ENCODE measurements at regions not wholly inside any gene's neighbourhood (a gene's known extent, or its start where the extent isn't known, plus 50 kb on each side); places are given as distances from the start of the nearest gene placed in this dataset.
A peak's percentile ranks its signal among the peaks of the same experiment; 100 is the strongest.

DNA sequence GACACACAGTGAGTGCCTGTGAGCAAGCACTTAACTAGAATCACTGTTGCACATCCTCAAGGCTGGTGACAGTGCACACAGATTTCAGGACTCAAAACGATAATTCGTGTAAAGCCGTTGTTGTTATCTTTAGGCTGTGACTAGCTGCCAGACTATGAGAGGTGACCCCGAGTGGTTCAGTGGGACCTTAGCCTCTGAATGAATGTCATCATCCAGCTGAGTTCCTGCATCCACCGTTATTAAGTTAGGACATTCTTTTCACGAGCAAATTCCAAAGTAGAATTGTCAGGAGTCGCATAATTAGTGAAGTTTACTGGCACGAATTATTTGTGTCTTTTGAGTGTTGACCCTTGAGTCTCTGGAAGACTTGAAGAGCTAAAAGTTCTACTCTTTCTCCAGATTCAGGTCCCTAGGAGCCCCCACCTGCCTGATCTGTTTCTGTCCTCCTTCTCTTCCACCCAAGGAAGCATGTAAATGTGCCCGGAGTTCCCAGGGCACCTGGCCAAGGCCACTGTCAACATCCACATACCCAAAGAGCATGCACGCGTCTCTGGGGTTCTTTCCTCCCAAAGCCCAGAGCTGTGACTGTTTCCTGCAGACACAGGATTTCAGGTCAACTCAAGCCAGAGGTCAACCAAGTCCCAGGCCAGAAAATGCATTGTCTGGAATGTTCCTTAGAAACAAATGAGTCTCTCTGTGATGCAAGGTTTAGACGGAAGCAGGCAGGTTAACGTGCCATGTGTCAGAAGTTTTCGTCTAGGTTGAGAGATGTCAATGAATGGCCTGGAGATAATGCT is 207.2 kb downstream of the TOMM20 start:
- DNase-seq (ENCODE audit: low spot score), result no peak
- H3K27ac Mint-ChIP-seq (ENCODE audit: unreplicated experiment), result peak overlapping the region; percentile 58

DNA sequence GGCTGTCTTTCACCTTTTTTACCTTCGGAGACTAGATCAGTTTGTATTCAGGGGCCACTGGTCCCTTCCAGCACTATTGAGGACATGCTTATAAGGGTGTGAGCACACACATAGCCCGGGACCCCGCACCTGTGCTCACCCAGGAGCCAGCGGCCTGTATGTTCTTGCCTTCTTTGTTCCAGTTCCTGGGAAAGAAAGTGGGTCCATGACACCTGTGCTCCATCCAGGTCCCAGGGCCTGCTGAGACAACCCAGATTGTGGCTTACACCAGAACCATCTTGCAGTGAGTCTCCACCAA is 207.8 kb downstream of the TOMM20 start:
- Mint-ChIP-seq H3K36me3 (ENCODE audit: low read depth, unreplicated experiment) (no peaks in the 10 kb centered on the region), H3K9me3 (ENCODE audit: unreplicated experiment) (no peaks in the 10 kb centered on the region), H3K27ac (ENCODE audit: unreplicated experiment) (no peak overlapping the region), H3K4me3 (ENCODE audit: unreplicated experiment) (no peak overlapping the region), H3K27me3 (ENCODE audit: unreplicated experiment) (peaks cover 11% of the 10 kb centered on the region), H3K4me1 (ENCODE audit: unreplicated experiment) (peaks cover 67% of the 10 kb centered on the region)
- no peak for DNase-seq (ENCODE audit: low spot score)
- TF ChIP-seq, protein P1, sequence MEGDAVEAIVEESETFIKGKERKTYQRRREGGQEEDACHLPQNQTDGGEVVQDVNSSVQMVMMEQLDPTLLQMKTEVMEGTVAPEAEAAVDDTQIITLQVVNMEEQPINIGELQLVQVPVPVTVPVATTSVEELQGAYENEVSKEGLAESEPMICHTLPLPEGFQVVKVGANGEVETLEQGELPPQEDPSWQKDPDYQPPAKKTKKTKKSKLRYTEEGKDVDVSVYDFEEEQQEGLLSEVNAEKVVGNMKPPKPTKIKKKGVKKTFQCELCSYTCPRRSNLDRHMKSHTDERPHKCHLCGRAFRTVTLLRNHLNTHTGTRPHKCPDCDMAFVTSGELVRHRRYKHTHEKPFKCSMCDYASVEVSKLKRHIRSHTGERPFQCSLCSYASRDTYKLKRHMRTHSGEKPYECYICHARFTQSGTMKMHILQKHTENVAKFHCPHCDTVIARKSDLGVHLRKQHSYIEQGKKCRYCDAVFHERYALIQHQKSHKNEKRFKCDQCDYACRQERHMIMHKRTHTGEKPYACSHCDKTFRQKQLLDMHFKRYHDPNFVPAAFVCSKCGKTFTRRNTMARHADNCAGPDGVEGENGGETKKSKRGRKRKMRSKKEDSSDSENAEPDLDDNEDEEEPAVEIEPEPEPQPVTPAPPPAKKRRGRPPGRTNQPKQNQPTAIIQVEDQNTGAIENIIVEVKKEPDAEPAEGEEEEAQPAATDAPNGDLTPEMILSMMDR (IDR thresholded peaks at IDR 0.05; ENCODE audit: unreplicated experiment), result no peak

More for the DNA sequence above, 207.2 kb downstream of the TOMM20 start:
- Mint-ChIP-seq H3K36me3 (ENCODE audit: low read depth, unreplicated experiment) (no peaks in the 10 kb centered on the region), H3K27me3 (ENCODE audit: unreplicated experiment) (peaks cover 11% of the 10 kb centered on the region), H3K4me3 (ENCODE audit: unreplicated experiment) (no peak overlapping the region), H3K4me1 (ENCODE audit: unreplicated experiment) (peaks cover 68% of the 10 kb centered on the region), H3K9me3 (ENCODE audit: unreplicated experiment) (no peaks in the 10 kb centered on the region)
- TF ChIP-seq, protein P1 (IDR thresholded peaks at IDR 0.05; ENCODE audit: unreplicated experiment), result no peak

DNA sequence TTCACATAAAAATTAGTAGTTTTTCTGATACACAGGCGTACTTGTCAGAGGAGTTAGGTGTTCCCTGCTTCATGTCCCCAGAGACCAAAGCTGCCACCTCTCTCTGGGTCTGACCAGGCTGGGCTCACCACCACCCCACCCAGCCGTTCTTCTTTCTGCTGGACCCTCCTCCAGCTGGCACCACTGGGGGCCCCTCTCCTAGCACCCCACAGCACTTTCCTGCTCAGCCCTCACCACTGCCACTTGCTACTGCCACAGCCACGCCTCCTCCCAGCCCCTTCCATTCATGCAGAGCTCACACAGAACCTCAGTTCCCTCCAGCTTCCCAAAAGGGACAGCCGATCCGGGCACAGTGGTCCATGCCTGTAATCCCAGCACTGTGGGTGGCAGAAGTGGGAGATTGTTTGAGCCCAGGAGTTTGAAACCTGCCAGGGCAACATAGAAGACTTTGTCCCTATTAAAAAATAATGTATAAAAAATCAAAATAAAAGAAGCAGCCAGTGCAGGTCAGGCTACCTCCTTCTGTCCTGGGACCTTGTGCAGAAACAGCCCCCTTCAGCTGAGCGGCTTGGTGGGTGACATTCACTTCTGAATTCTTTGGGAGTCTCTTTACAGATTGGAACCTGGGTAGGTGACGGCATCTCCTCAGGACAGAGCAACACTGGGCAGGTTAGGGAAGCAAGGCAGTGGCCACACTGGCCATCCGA is 208.3 kb downstream of the TOMM20 start:
- no peak overlapping the region for H3K4me3 Mint-ChIP-seq (ENCODE audit: unreplicated experiment)
- H3K27me3 Mint-ChIP-seq (ENCODE audit: unreplicated experiment), result peaks cover 12% of the 10 kb centered on the region
- peaks cover 71% of the 10 kb centered on the region for H3K4me1 Mint-ChIP-seq (ENCODE audit: unreplicated experiment)
- no peaks in the 10 kb centered on the region for H3K36me3 Mint-ChIP-seq (ENCODE audit: low read depth, unreplicated experiment)
- DNase-seq (ENCODE audit: low spot score), result no peak
- TF ChIP-seq, protein P1 (IDR thresholded peaks at IDR 0.05; ENCODE audit: unreplicated experiment), result no peak
- peak overlapping the region; percentile 96 for H3K27ac Mint-ChIP-seq (ENCODE audit: unreplicated experiment)
- H3K9me3 Mint-ChIP-seq (ENCODE audit: unreplicated experiment), result no peaks in the 10 kb centered on the region

DNA sequence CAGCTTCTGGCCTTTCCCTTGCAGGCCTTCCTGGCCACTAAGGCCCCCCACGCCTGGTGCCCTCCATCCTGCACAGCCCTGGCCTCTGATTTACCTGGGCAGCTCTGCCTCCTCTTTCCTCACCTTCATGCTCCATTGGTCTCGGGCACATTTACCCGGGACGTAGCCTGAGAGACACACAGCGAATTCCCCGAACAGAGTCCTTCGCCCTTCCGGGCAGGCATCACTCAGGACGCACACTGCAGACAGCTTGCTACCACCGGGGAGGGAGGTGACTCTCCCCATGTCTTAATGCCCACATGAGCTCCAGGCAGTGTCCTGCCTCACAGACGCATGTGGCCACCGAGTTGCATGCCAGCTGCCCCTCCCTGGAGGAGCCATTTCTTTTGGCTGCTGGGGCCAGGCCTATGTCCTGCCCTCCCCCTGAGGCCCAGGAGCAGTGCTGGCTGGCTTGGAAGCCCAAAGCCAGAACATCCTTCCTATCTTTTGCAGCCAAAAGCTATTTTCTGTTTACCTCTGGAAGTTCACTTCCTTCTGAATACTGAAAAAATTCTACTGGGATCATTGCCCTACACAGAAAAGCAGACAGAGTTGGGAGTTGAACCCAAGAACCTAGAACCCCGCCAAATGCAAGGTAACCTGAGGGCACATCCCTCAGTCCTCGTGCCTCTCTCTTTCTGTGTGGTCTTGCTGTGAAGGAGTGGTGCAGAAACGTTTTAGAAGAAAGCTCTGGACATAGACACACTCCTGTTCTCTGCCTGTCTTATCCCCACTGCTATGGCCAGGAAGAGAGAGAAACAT is 209.5 kb downstream of the TOMM20 start:
- H3K36me3 Mint-ChIP-seq (ENCODE audit: low read depth, unreplicated experiment), result no peaks in the 10 kb centered on the region
- DNase-seq (ENCODE audit: low spot score), result peak; percentile 31
- no peaks in the 10 kb centered on the region for H3K9me3 Mint-ChIP-seq (ENCODE audit: unreplicated experiment)
- peaks cover 18% of the 10 kb centered on the region for H3K27me3 Mint-ChIP-seq (ENCODE audit: unreplicated experiment)
- TF ChIP-seq, protein P1 (IDR thresholded peaks at IDR 0.05; ENCODE audit: unreplicated experiment), result no peak
- H3K27ac Mint-ChIP-seq (ENCODE audit: unreplicated experiment), result peak overlapping the region; percentile 96
- peaks cover 69% of the 10 kb centered on the region for H3K4me1 Mint-ChIP-seq (ENCODE audit: unreplicated experiment)
- H3K4me3 Mint-ChIP-seq (ENCODE audit: unreplicated experiment), result no peak overlapping the region
